H1 (cell line): ENCODE measurements at regions not wholly inside any gene's neighbourhood (a gene's known extent, or its start where the extent isn't known, plus 50 kb on each side); places are given as distances from the start of the nearest gene placed in this dataset.

Experiments used
- CTCF ChIA-PET: fragments of 300-600 bp; sonication (Branson Sonifier 250); formaldehyde crosslinking; loops from one replicate; lab custom pipeline; 2021; ENCODE audit not compliant: partially characterized antibody; lab: Charles Lee
- POLR2A ChIA-PET: fragments of 300-600 bp; sonication (Branson Sonifier 250); formaldehyde crosslinking; loops from one replicate; lab custom pipeline; 2021; ENCODE audit warnings: inconsistent platforms; ENCODE audit not compliant: partially characterized antibody; lab: Charles Lee
- DNase-seq, 2 experiments: peaks; one replicate each; pipeline versions ENCODE4 v3.0.0 to v3.0.0-alpha.2; 2010 to 2022; ENCODE audit warnings: low spot score in 2 of 2, low read depth in 1 of 2, mixed read lengths in 1 of 2
- FAIRE-seq: peaks from 2 replicates; lab custom pipeline; 2011; peaks lifted over from hg19 to GRCh38; lab: Jason Lieb, UNC
- H2AFZ ChIP-seq: 2 replicates; pipeline ENCODE4 v1.8.1; 2012; ENCODE audit warnings: low read length, inconsistent platforms
- H2AK5ac ChIP-seq: 2 replicates; pipeline ENCODE4 v1.6.1; 2013; ENCODE audit warnings: low read depth, low read length
- H2BK120ac ChIP-seq: replicated peaks from 2 replicates; pipeline ENCODE3; 2013; ENCODE audit warnings: low read depth, low read length, inconsistent platforms
- H2BK12ac ChIP-seq: 2 replicates; pipeline ENCODE4 v1.6.1; 2013; ENCODE audit warnings: low read depth, low read length
- H2BK15ac ChIP-seq: 2 replicates; pipeline ENCODE4 v1.6.1; 2013; ENCODE audit warnings: low read length
- H2BK20ac ChIP-seq: 2 replicates; pipeline ENCODE4 v1.6.1; 2013; ENCODE audit warnings: low read length
- H2BK5ac ChIP-seq: 2 replicates; pipeline ENCODE4 v1.6.1; 2013; ENCODE audit warnings: low read depth, low read length
- H3K14ac ChIP-seq: 2 replicates; pipeline ENCODE4 v1.6.1; 2013; ENCODE audit warnings: inconsistent platforms; ENCODE audit not compliant: insufficient read length
- H3K18ac ChIP-seq: 2 replicates; pipeline ENCODE4 v1.6.1; 2013; ENCODE audit warnings: low read length; ENCODE audit errors: extremely low read depth
- H3K23ac ChIP-seq: 2 replicates; pipeline ENCODE4 v1.6.1; 2013; ENCODE audit warnings: inconsistent platforms; ENCODE audit not compliant: insufficient read length
- H3K23me2 ChIP-seq: 2 replicates; pipeline ENCODE4 v1.6.1; 2013; ENCODE audit warnings: low read depth, low read length
- H3K27ac ChIP-seq: 2 replicates; pipeline ENCODE4 v1.6.1; 2011; ENCODE audit warnings: low read depth, low read length, inconsistent platforms
- H3K27me3 ChIP-seq, 4 experiments: replicated peaks in 1 of 4; 1 replicate in 1 of 4; 2 replicates in 3 of 4; pipeline versions ENCODE4 v1.6.1 to v1.8.1; 2011 to 2013; ENCODE audit warnings: low read length in 3 of 4, mild to moderate bottlenecking in 3 of 4, inconsistent platforms in 2 of 4, mixed read lengths in 2 of 4, moderate library complexity in 1 of 4; ENCODE audit not compliant: control insufficient read depth in 3 of 4, insufficient read depth in 3 of 4; ENCODE audit errors: extremely low read depth in 1 of 4
- H3K36me3 ChIP-seq, 4 experiments: 2 replicates each; pipeline versions ENCODE4 v1.6.1 to v1.8.1; 2011 to 2013; ENCODE audit warnings: mild to moderate bottlenecking in 4 of 4, low read length in 3 of 4, moderate library complexity in 2 of 4, control low read depth in 1 of 4, inconsistent platforms in 1 of 4; ENCODE audit not compliant: insufficient read depth in 4 of 4, control insufficient read depth in 2 of 4
- H3K4ac ChIP-seq: replicated peaks from 2 replicates; pipeline ENCODE3; 2013; ENCODE audit warnings: low read length, low read depth, mixed read lengths, inconsistent platforms; ENCODE audit not compliant: insufficient read length
- H3K4me1 ChIP-seq, 4 experiments: replicated peaks in 1 of 4; 1 replicate in 1 of 4; 2 replicates in 3 of 4; pipeline versions ENCODE4 v1.6.1 to v1.8.1; 2011 to 2013; ENCODE audit warnings: low read length in 3 of 4, inconsistent platforms in 2 of 4, mixed read lengths in 1 of 4; ENCODE audit not compliant: insufficient read depth in 4 of 4, control insufficient read depth in 3 of 4
- H3K4me2 ChIP-seq, 2 experiments: 2 replicates each; pipeline versions ENCODE4 v1.6.1 to v1.8.1; 2011 to 2013; ENCODE audit warnings: low read depth in 2 of 2, low read length in 2 of 2, control low read depth in 1 of 2, inconsistent platforms in 1 of 2, mild to moderate bottlenecking in 1 of 2; ENCODE audit not compliant: insufficient read depth in 1 of 2
- H3K4me3 ChIP-seq, 4 experiments: fragments of 200-600, 300-600 bp in 1 of 4; sonication (generic), shearing (Covaris generic), sonication (Bioruptor Twin) in 1 of 4; 2 replicates each; pipeline versions ENCODE4 v1.5.1 to v1.8.1; 2011 to 2016; ENCODE audit warnings: low read length in 4 of 4, low read depth in 3 of 4, control low read depth in 2 of 4, inconsistent platforms in 2 of 4, mild to moderate bottlenecking in 2 of 4, mixed read lengths in 1 of 4, moderate library complexity in 1 of 4; ENCODE audit not compliant: insufficient read depth in 2 of 4; ENCODE audit errors: extremely low read depth in 1 of 4
- H3K56ac ChIP-seq: replicated peaks from 2 replicates; pipeline ENCODE3; 2013; ENCODE audit warnings: low read depth, mild to moderate bottlenecking, mixed read lengths, low read length, inconsistent platforms; ENCODE audit not compliant: insufficient read length
- H3K79me1 ChIP-seq: 2 replicates; pipeline ENCODE4 v1.6.1; 2013; ENCODE audit warnings: low read depth, low read length, control low read depth
- H3K79me2 ChIP-seq, 2 experiments: 2 replicates each; pipeline versions ENCODE4 v1.6.1 to v1.8.1; 2012 to 2013; ENCODE audit warnings: low read length in 2 of 2, mild to moderate bottlenecking in 2 of 2, inconsistent platforms in 1 of 2; ENCODE audit not compliant: insufficient read depth in 2 of 2, control insufficient read depth in 1 of 2
- H3K9ac ChIP-seq, 4 experiments: replicated peaks in 1 of 4; 1 replicate in 1 of 4; 2 replicates in 3 of 4; pipeline versions ENCODE4 v1.6.1 to v1.8.1; 2011 to 2013; ENCODE audit warnings: low read depth in 3 of 4, low read length in 3 of 4, control low read depth in 2 of 4, mild to moderate bottlenecking in 2 of 4, moderate library complexity in 2 of 4, inconsistent platforms in 1 of 4; ENCODE audit errors: extremely low read depth in 1 of 4
- H3K9me3 ChIP-seq, 2 experiments: 2 replicates each; pipeline versions ENCODE4 v1.6.1 to v1.8.1; 2012 to 2013; ENCODE audit warnings: mild to moderate bottlenecking in 2 of 2, moderate library complexity in 2 of 2, control low read depth in 1 of 2, inconsistent platforms in 1 of 2, low read depth in 1 of 2, low read length in 1 of 2, mixed read lengths in 1 of 2; ENCODE audit not compliant: insufficient read depth in 2 of 2
- H4K20me1 ChIP-seq, 2 experiments: replicated peaks in 1 of 2; 2 replicates each; pipeline versions ENCODE3 to v1.8.1; 2011 to 2013; ENCODE audit warnings: inconsistent platforms in 2 of 2, low read length in 2 of 2, mild to moderate bottlenecking in 1 of 2; ENCODE audit not compliant: insufficient read depth in 2 of 2, control insufficient read depth in 1 of 2
- H4K5ac ChIP-seq: 2 replicates; pipeline ENCODE4 v1.6.1; 2013; ENCODE audit warnings: low read length, low read depth, mixed read lengths, inconsistent platforms; ENCODE audit not compliant: insufficient read length
- H4K8ac ChIP-seq: 2 replicates; pipeline ENCODE4 v1.8.0; 2013; ENCODE audit warnings: mild to moderate bottlenecking, moderate library complexity, low read length, inconsistent platforms; ENCODE audit not compliant: insufficient read depth; ENCODE audit errors: extremely low read depth
- H4K91ac ChIP-seq: replicated peaks from 2 replicates; pipeline ENCODE3; 2013; ENCODE audit warnings: low read length, mixed read lengths, inconsistent platforms; ENCODE audit not compliant: insufficient read length
- ASH2L ChIP-seq: fragments of 200-600, 300-600 bp; sonication (generic); IDR thresholded peaks from one replicate; pipeline ENCODE4 v1.7.1; 2017; ENCODE audit warnings: low read length
- ATF3 ChIP-seq: IDR thresholded peaks from 2 replicates; pipeline ENCODE4 v1.6.1; 2011; ENCODE audit warnings: low read depth, mild to moderate bottlenecking, low read length; ENCODE audit not compliant: insufficient read depth
- BRCA1 ChIP-seq: IDR thresholded peaks from 2 replicates; pipeline ENCODE4 v1.6.1; 2012; ENCODE audit warnings: low read depth, low read length, improper control_type of control experiment
- CBX5 ChIP-seq: fragments of 300-800, 300-1000 bp; sonication (generic); IDR thresholded peaks from 2 replicates; pipeline ENCODE4 v1.7.1; 2016; ENCODE audit warnings: antibody characterized with exemption, low read length, low read depth
- CHD1 ChIP-seq: IDR thresholded peaks from 2 replicates; pipeline ENCODE4 v1.6.1; 2012; ENCODE audit warnings: low read depth, low read length, improper control_type of control experiment
- GABPA ChIP-seq: IDR thresholded peaks from 2 replicates; pipeline ENCODE4 v1.6.1; 2011; ENCODE audit warnings: mild to moderate bottlenecking, low read length, moderate library complexity, borderline replicate concordance; ENCODE audit not compliant: insufficient read depth
- HDAC2 ChIP-seq, 2 experiments: fragments of 300-600 bp in 1 of 2; sonication (generic) in 1 of 2; IDR thresholded peaks; 2 replicates each; pipeline ENCODE4 v1.6.1; 2011 to 2012; ENCODE audit warnings: low read depth in 2 of 2, low read length in 2 of 2, mild to moderate bottlenecking in 2 of 2, moderate library complexity in 2 of 2, borderline replicate concordance in 1 of 2, inconsistent platforms in 1 of 2
- NANOG ChIP-seq: IDR thresholded peaks from 2 replicates; pipeline ENCODE4 v1.6.1; 2011; ENCODE audit warnings: low read length, low read depth, mild to moderate bottlenecking, inconsistent platforms; ENCODE audit not compliant: insufficient read depth, poor library complexity, severe bottlenecking
- PHF8 ChIP-seq: fragments of 200-600 bp; sonication (generic); conservative IDR thresholded peaks from 2 replicates; pipeline ENCODE4 v1.7.1; 2012; ENCODE audit warnings: low read depth, mild to moderate bottlenecking, inconsistent platforms, low read length, moderate library complexity
- POLR2A ChIP-seq, 2 experiments: IDR thresholded peaks; 1 replicate in 1 of 2; 2 replicates in 1 of 2; pipeline ENCODE4 v1.6.1; 2011; ENCODE audit warnings: low read depth in 2 of 2, low read length in 2 of 2, mild to moderate bottlenecking in 2 of 2; ENCODE audit errors: control extremely low read depth in 1 of 2
- POLR2AphosphoS5 ChIP-seq: IDR thresholded peaks from 2 replicates; pipeline ENCODE4 v1.6.1; 2011; ENCODE audit warnings: low read depth, low read length
- SP1 ChIP-seq: IDR thresholded peaks from 2 replicates; pipeline ENCODE4 v1.6.1; 2011; ENCODE audit warnings: low read depth, low read length
- SP2 ChIP-seq: IDR thresholded peaks from 2 replicates; pipeline ENCODE4 v1.6.1; 2012; ENCODE audit warnings: mild to moderate bottlenecking, low read length, inconsistent platforms
- SRF ChIP-seq: IDR thresholded peaks from 2 replicates; pipeline ENCODE4 v1.6.1; 2011; ENCODE audit warnings: mild to moderate bottlenecking, low read depth, low read length, moderate library complexity
- TAF7 ChIP-seq: optimal IDR thresholded peaks from 2 replicates; pipeline ENCODE3; 2011; ENCODE audit warnings: low read depth, mild to moderate bottlenecking, inconsistent platforms, low read length, moderate library complexity, borderline replicate concordance
- WGBS, 2 experiments: shearing (Covaris generic) in 1 of 2; methylation state at CpG; one replicate each; pipeline versions ENCODE4 v1.1.6 to v1.1.7; 2013 to 2015; ENCODE audit warnings: low lambda C conversion rate in 2 of 2, mixed read lengths in 2 of 2, inconsistent platforms in 1 of 2, low coverage in 1 of 2, missing lambda C conversion rate in 1 of 2; ENCODE audit not compliant: insufficient replicate concordance in 2 of 2, insufficient coverage in 1 of 2, insufficient read length in 1 of 2; ENCODE audit errors: extremely low coverage in 1 of 2, missing lambda C conversion rate in 1 of 2; 5-methylcytosine and 5-hydroxymethylcytosine counted together

GRCh38 chr6:14832427-14832826, 413.4 kb upstream of the JARID2 start:
- H2BK5ac ChIP-seq = no peak overlapping the region
- H3K9me3 ChIP-seq = no peaks in the 10 kb centered on the region
- CTCF ChIA-PET = interaction anchor here (1.1 to 1.2 kb wide), 2 partner anchors 8 to 13 kb away, joined by 3 read pairs; no protein-coding TSS in a partner anchor
- TF ChIP-seq CHD1 = no peak
- TF ChIP-seq CBX5 = no peak
- no peak for TF ChIP-seq NANOG
- no peak for TF ChIP-seq BRCA1
- TF ChIP-seq TAF7 = no peak
- no peak for TF ChIP-seq HDAC2 (IDR thresholded peaks at IDR 0.05; ENCODE audit: borderline replicate concordance in 1 of 2, low read depth in 2 of 2, low read length in 2 of 2)
- TF ChIP-seq SP1 = no peak
- TF ChIP-seq ASH2L = no peak
- TF ChIP-seq PHF8 = no peak
- TF ChIP-seq GABPA = no peak
- no peak for TF ChIP-seq ATF3
- TF ChIP-seq POLR2AphosphoS5 = no peak
- TF ChIP-seq SRF = no peak
- TF ChIP-seq POLR2A (IDR thresholded peaks at IDR 0.05; ENCODE audit: control extremely low read depth in 1 of 2, low read depth in 2 of 2, low read length in 2 of 2) = no peak
- TF ChIP-seq SP2 = no peak

More at GRCh38 chr6:14832427-14832826, 413.4 kb upstream of the JARID2 start:
- no peaks in the 10 kb centered on the region for H4K20me1 ChIP-seq
- no peak overlapping the region for H3K27ac ChIP-seq
- no peak overlapping the region for H3K23ac ChIP-seq
- H3K4me3 ChIP-seq = no peak overlapping the region
- no peak overlapping the region for H2BK20ac ChIP-seq
- H4K8ac ChIP-seq = no peak overlapping the region
- no peak overlapping the region for H3K18ac ChIP-seq
- peaks cover 0 to 2% (median 0%) of the 10 kb centered on the region in 4 experiments; a peak in 1 of 7 replicates for H3K27me3 ChIP-seq
- no peak overlapping the region for H2BK12ac ChIP-seq
- no peaks in the 10 kb centered on the region for H3K23me2 ChIP-seq
- no peak overlapping the region for H3K4me2 ChIP-seq
- no peak overlapping the region for H4K91ac ChIP-seq
- H3K36me3 ChIP-seq = no peaks in the 10 kb centered on the region
- DNase-seq (no peak), FAIRE-seq (no peak)
- H3K79me2 ChIP-seq = no peaks in the 10 kb centered on the region
- H3K9ac ChIP-seq = no peak overlapping the region
- H2BK120ac ChIP-seq = no peak overlapping the region
- H3K56ac ChIP-seq = no peak overlapping the region
- H3K14ac ChIP-seq = no peak overlapping the region
- no peak overlapping the region for H2BK15ac ChIP-seq
- POLR2A ChIA-PET = interaction anchor here (1.3 kb wide), 1 partner anchor 12 kb away, joined by 4 read pairs; no protein-coding TSS in a partner anchor
- H2AFZ ChIP-seq = no peak overlapping the region
- no peak overlapping the region for H4K5ac ChIP-seq
- WGBS, 2 experiments = 52% methylated on average over 2 of the region's 2 CpGs; no CpG with 5 or more reads in 1 of the 2 experiments
- H2AK5ac ChIP-seq = no peak overlapping the region
- H3K79me1 ChIP-seq = no peaks in the 10 kb centered on the region
- peaks cover 0 to 9% (median 5%) of the 10 kb centered on the region in 4 experiments; a peak in 5 of 7 replicates for H3K4me1 ChIP-seq
- H3K4ac ChIP-seq = no peak overlapping the region
